SIG-M5 (cell line): ENCODE measurements at regions not wholly inside any gene's neighbourhood (a gene's known extent, or its start where the extent isn't known, plus 50 kb on each side); places are given as distances from the start of the nearest gene placed in this dataset.

Experiments
- DNase-seq: peaks from one replicate; lab custom pipeline; 2025; lab: John Stamatoyannopoulos, UW

GRCh38 chr5:51279983-51280706 is 103.1 kb upstream of the ISL1 start:
- no peak for DNase-seq

GRCh38 chr5:51286046-51286445 is 97.2 kb upstream of the ISL1 start:
- no peak for DNase-seq

GRCh38 chr5:51302343-51302742 is 80.9 kb upstream of the ISL1 start:
- no peak for DNase-seq

GRCh38 chr5:51326844-51327243 is 56.4 kb upstream of the ISL1 start:
- DNase-seq, result no peak
